Memory B cell (primary cell): ENCODE measurements at regions not wholly inside any gene's neighbourhood (a gene's known extent, or its start where the extent isn't known, plus 50 kb on each side); places are given as distances from the start of the nearest gene placed in this dataset.
"Not testable (repeated sequence)": the region's sequence is repeated elsewhere in the genome, so short reads cannot be mapped to it uniquely, and the experiment has no call there.

Experiments
- ATAC-seq: fragments of 150-1000 bp; cut with Tn5 transposase; 2 replicates; pipeline ENCODE4 v1.10.0; 2021; ENCODE audit warnings: low read depth, mild to moderate bottlenecking, moderate library complexity
- DNase-seq, 2 donors: peaks; one replicate each; pipeline ENCODE4 v3.0.0; 2022; ENCODE audit warnings: low spot score in 2 of 2
- H3K27ac Mint-ChIP-seq: one replicate; pipeline ENCODE4 v1.8.0; 2022; ENCODE audit warnings: mild to moderate bottlenecking, moderate library complexity, mixed read lengths
- H3K27me3 Mint-ChIP-seq: one replicate; pipeline ENCODE4 v1.8.0; 2022; ENCODE audit warnings: mixed read lengths
- H3K36me3 Mint-ChIP-seq: one replicate; pipeline ENCODE4 v1.8.0; 2022; ENCODE audit warnings: mild to moderate bottlenecking, mixed read lengths
- H3K4me1 Mint-ChIP-seq: one replicate; pipeline ENCODE4 v1.8.0; 2022; ENCODE audit warnings: mixed read lengths
- H3K4me3 Mint-ChIP-seq: one replicate; pipeline ENCODE4 v1.8.0; 2022; ENCODE audit warnings: mild to moderate bottlenecking, moderate library complexity, mixed read lengths
- H3K9me3 Mint-ChIP-seq: one replicate; pipeline ENCODE4 v1.8.0; 2022; ENCODE audit warnings: mixed read lengths

DNA sequence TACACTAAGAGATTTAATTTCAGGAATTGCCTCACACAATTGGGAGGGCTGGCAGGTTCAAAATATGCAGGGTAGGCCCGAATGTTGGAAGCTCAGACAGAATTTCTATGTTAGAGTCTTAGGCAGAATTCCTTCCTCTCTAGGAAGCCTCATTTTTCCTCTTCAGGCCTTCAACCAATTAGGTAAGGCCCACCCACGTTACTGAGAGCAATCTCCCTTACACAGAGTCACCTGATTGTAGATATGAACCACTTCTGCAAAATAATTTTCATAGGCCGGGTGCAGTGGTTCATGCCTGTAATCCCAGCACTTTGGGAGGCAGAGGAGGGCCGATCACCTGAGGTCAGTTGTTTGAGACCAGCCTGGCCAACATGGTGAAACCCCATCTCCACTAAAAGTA lies 50.2 kb upstream of the HIVEP1 start:
- Mint-ChIP-seq H3K4me1 (no peaks in the 10 kb centered on the region), H3K4me3 (no peak overlapping the region), H3K36me3 (no peaks in the 10 kb centered on the region), H3K9me3 (no peaks in the 10 kb centered on the region), H3K27ac (no peak overlapping the region), H3K27me3 (peaks cover 3% of the 10 kb centered on the region)
- DNase-seq, result no peak
- ATAC-seq, result no peak

DNA sequence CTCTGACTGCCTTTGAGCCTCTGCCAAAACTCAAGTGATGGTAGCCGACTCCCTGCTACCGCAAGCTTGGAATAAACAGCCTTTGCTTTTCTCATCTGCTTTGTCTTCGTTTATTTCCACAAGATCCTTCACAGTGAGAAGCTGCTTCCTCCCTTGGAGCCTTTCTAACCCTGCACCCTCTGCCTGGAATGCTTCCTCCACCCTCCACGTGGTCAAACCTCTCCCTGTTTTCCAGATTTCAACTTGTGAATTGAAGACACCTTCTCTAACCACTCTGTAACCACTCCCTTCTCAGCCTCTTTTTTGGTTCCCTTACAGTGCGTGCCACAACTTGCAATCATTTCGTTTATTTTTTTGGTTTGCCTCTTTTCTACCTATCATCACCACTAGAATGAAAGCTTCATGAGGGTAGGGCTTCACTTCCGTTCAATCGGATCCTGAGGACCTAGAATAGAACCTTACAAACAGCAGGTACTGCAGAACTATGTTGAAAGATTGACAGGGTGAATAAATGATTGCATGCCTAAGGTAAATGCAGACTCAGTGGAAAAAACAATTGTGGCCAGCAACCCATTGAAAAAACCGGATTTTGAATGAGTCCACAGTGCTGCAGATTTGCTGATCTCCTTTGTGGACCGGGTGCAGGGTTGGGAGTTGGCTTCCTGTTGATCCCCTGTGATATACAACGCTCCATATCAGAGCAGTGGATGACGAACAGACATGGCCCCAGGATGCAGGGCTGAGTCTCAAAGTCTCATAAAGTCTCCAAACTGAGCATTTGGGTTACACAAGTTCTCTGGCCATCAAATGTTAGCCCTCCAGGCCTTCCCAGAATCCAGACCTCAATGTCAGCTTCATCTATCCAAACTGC lies 51.0 kb upstream of the HIVEP1 start:
- Mint-ChIP-seq H3K4me1 (no peaks in the 10 kb centered on the region), H3K4me3 (no peak overlapping the region), H3K27ac (no peak overlapping the region), H3K9me3 (no peaks in the 10 kb centered on the region), H3K36me3 (no peaks in the 10 kb centered on the region), H3K27me3 (peaks cover 3% of the 10 kb centered on the region)
- DNase-seq, result no peak
- ATAC-seq, result no peak

DNA sequence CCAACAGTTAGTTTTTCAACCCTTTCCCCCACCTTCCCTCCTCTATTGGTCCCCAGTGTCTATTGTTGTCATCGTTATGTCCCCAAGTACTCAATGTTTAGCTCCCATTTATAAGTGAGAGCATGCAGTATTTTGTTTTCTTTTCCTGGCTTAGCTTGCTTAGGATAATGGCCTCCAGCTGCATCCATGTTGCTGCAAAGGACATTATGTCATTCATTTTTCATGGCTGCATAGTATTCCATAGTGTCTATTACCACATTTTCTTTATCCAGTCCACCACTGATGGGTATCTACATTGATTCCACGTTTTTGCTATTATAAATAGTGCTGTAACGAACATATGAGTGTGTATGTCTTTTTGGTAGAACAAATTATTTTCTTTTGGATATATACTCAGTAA lies 55.3 kb upstream of the HIVEP1 start:
- H3K4me3 Mint-ChIP-seq, result no peak overlapping the region
- ATAC-seq, result no peak
- DNase-seq, result no peak
- no peaks in the 10 kb centered on the region for H3K4me1 Mint-ChIP-seq
- H3K27me3 Mint-ChIP-seq, result peaks cover 5% of the 10 kb centered on the region
- H3K27ac Mint-ChIP-seq, result no peak overlapping the region
- no peaks in the 10 kb centered on the region for H3K36me3 Mint-ChIP-seq
- no peaks in the 10 kb centered on the region for H3K9me3 Mint-ChIP-seq

DNA sequence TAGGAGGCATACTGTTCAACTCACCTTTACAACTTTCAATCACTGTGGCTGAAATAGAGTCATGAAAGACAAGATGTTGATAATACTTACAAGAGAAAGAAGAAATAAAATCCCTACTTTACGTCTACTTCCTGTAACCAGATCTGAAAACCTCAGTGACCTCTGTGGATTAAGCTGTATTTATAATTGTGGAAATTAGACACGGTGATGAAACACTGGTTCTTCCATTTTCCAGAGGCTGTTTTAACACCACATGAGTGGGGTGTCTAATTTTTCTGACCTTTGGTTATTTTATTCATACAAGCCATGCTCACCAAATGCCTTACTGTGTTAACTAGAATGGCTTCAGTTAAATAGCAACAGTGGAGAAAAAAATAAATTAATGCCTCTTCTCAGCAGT lies 58.5 kb upstream of the HIVEP1 start:
- Mint-ChIP-seq H3K36me3 (no peaks in the 10 kb centered on the region), H3K4me3 (no peak overlapping the region), H3K27ac (no peak overlapping the region), H3K27me3 (peaks cover 2% of the 10 kb centered on the region), H3K4me1 (no peaks in the 10 kb centered on the region), H3K9me3 (peaks cover 2% of the 10 kb centered on the region)
- no peak for ATAC-seq
- no peak for DNase-seq

DNA sequence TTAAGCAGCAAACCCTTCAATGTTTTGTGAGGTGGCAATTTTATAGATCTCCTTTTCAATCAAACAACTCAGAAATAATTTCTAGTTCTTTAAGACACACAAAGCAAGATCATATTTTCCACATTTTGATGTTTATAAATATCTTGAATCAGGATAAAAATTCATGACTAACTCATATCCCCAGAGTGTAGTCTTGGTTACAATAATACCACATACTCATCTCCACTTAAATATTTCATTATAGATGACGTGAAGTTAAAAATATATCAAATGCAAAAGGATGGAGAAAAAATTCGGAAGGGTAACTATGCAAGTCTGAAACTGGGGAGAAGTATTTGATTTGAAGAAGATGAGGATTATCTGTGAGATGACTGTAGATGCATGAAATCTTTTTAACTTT lies 59.8 kb upstream of the HIVEP1 start:
- Mint-ChIP-seq H3K27me3 (peaks cover 2% of the 10 kb centered on the region), H3K36me3 (no peaks in the 10 kb centered on the region), H3K27ac (no peak overlapping the region), H3K4me3 (no peak overlapping the region), H3K9me3 (peaks cover 2% of the 10 kb centered on the region), H3K4me1 (no peaks in the 10 kb centered on the region)
- DNase-seq, result no peak
- no peak for ATAC-seq

DNA sequence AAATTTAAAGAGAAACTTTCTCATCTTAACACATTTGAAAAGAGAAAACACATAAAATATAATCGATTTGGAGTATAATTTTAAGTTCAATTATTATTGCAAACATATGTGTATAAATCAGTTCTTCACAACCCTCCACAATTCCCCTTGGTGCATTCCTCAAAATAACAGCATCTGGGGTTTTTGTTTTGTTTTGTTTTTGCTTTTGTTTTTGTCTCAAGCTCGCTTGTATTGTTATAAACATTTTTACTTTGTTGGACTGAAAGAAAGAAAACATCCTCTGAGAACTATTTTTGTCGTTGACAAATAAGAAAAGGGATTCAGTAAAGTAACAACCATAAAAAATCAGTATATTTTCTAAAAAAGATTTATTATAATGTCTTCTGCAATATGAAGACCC lies 60.2 kb upstream of the HIVEP1 start:
- Mint-ChIP-seq H3K27me3 (peaks cover 2% of the 10 kb centered on the region), H3K36me3 (no peaks in the 10 kb centered on the region), H3K9me3 (peaks cover 2% of the 10 kb centered on the region), H3K27ac (no peak overlapping the region), H3K4me1 (no peaks in the 10 kb centered on the region), H3K4me3 (no peak overlapping the region)
- DNase-seq, result no peak
- ATAC-seq, result no peak

DNA sequence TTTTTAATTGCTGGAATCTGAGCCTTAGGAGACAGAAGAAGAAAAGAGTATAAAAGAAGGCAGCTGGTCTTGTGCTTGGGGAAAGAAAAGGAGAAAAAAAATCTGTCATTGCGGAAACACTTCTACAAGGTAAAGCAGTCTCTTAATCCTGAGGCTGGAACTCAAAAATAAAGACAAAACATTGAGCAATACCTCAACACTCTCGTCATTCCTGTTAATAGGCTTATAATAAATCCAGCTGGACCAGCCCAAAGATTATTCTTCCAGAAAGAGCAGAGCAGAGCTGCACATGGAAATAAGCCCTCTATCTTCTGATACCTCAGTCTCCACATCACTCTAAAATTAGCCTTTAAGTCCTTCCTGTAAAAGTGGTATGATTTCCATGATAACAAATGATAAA lies 62.0 kb upstream of the HIVEP1 start:
- no peak overlapping the region for H3K4me3 Mint-ChIP-seq
- no peaks in the 10 kb centered on the region for H3K4me1 Mint-ChIP-seq
- no peak overlapping the region for H3K27ac Mint-ChIP-seq
- DNase-seq, result no peak
- peaks cover 2% of the 10 kb centered on the region for H3K9me3 Mint-ChIP-seq
- ATAC-seq, result no peak
- no peaks in the 10 kb centered on the region for H3K27me3 Mint-ChIP-seq
- no peaks in the 10 kb centered on the region for H3K36me3 Mint-ChIP-seq

DNA sequence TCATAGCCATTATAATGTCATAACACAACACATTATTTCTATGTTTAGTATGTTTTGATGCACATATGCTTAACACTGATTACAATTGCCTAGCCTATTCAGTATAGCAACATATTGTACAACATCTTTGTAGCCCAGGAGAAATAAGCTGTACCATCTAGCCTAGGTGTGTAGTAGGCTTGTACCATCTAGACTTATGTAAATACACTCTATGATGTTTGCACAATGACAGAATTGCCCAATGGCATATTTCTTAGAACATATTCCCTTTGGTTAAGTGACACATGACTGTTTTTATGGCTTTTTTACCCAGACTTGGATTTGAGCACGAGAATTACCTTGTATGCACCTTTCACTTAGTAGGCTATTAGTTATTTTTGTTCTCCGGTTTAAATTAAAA lies 64.5 kb upstream of the HIVEP1 start:
- DNase-seq, result no peak
- Mint-ChIP-seq H3K27ac (no peak overlapping the region), H3K36me3 (no peaks in the 10 kb centered on the region), H3K4me3 (no peak overlapping the region), H3K27me3 (peaks cover under 1% of the 10 kb centered on the region), H3K9me3 (peaks cover 2% of the 10 kb centered on the region), H3K4me1 (no peaks in the 10 kb centered on the region)
- ATAC-seq, result no peak

DNA sequence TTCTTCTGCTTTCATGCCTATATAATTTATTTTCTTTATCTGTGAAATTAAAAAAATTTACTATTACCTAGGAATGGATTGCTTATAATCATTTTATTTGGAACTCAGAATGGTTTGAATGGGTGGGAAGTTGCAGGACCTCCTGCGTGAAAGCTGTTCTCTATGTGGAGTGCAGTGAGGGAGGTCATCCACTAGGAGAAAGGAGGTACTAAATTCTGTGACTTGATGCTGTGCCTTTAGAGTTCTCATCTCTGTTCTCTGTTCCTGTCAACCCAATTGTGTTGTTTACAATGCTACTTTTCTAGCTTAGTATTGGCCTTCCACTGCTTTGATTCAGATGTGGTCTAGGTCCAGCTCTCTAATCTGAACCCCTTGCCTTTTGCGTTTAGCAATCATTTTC lies 65.0 kb upstream of the HIVEP1 start:
- Mint-ChIP-seq H3K27me3 (peaks cover 4% of the 10 kb centered on the region), H3K36me3 (no peaks in the 10 kb centered on the region), H3K9me3 (peaks cover 2% of the 10 kb centered on the region), H3K4me3 (no peak overlapping the region), H3K4me1 (no peaks in the 10 kb centered on the region), H3K27ac (no peak overlapping the region)
- DNase-seq, result no peak
- ATAC-seq, result peak; percentile 56

DNA sequence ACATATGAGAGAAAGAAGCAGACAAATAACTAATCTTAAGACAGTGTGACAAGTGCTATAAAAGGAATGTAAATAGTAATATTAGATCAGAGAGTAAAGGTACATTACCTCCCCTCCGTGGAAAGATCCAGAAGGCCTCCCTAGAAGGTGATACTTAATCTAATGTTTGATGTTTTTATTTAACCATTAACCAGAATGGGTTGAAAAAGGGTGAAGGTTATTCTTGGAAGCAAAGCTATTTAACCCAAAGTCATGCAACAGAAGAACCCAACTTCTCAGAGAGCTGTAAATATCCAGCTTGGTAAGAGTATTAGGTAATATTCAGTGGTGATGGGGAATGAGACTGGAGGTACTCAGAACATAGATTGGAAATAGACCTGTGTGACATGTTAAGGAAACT lies 68.0 kb upstream of the HIVEP1 start:
- ATAC-seq (no peak), DNase-seq (no peak)
- H3K36me3 Mint-ChIP-seq, result no peaks in the 10 kb centered on the region
- H3K27me3 Mint-ChIP-seq, result peaks cover 4% of the 10 kb centered on the region
- no peak overlapping the region for H3K4me3 Mint-ChIP-seq
- no peaks in the 10 kb centered on the region for H3K4me1 Mint-ChIP-seq
- no peaks in the 10 kb centered on the region for H3K9me3 Mint-ChIP-seq
- no peak overlapping the region for H3K27ac Mint-ChIP-seq

DNA sequence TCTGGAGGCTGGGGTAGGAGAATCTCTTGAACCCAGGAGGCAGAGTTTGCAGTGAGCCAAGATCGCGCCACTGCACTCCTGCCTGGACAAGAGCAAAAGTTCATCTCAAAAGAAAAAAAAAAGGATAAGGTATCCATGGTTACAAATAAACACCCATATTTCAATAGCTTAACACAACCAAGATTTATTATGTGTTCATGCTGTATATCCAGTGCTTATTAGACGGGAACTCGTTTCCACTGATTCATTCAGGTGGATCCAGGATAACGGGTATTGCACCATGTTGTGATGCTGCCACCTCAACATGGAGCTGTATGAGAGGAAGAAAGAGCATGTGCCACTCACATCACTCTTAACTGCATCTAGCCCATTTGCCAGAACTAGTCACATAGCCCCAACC lies 69.1 kb upstream of the HIVEP1 start:
- ATAC-seq, result no peak
- Mint-ChIP-seq H3K27ac (no peak overlapping the region), H3K4me3 (no peak overlapping the region), H3K36me3 (no peaks in the 10 kb centered on the region), H3K27me3 (peaks cover 4% of the 10 kb centered on the region), H3K4me1 (peaks cover 4% of the 10 kb centered on the region), H3K9me3 (no peaks in the 10 kb centered on the region)
- no peak for DNase-seq

DNA sequence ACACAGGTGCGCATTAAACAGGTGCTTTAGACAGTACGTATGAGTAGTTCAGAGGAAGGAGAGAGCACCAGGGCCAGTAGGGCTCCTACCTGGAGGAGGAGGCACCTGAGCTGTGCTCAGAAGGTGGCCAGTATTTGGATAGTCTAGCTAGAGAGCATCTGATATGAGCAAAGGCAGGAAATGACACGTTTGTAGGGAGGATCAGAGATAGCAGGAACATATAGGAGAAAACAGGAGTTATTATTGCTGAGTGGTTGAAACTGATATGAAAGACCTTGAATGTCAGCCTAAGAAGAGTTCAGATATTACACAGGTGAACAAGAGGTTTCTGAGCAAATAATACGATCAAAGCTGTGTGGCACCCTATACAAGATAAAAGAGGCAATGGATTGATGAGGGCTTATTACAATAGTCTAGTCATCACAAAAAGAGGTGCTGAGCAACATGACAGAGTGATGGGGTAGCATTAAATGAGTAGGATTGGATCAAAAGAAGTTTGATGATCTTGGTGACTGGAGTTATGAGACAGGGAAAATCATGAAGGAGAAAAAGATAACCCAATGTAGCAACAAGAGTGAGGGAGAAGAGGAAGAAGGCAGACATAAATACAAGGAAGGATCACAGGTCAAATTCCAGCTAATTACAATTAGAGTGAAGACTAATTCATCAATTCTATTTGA lies 69.8 kb upstream of the HIVEP1 start:
- no peak overlapping the region for H3K4me3 Mint-ChIP-seq
- no peak overlapping the region for H3K27ac Mint-ChIP-seq
- peaks cover 4% of the 10 kb centered on the region for H3K4me1 Mint-ChIP-seq
- no peak for DNase-seq
- no peaks in the 10 kb centered on the region for H3K9me3 Mint-ChIP-seq
- H3K27me3 Mint-ChIP-seq, result peaks cover 4% of the 10 kb centered on the region
- no peaks in the 10 kb centered on the region for H3K36me3 Mint-ChIP-seq
- ATAC-seq, result no peak

DNA sequence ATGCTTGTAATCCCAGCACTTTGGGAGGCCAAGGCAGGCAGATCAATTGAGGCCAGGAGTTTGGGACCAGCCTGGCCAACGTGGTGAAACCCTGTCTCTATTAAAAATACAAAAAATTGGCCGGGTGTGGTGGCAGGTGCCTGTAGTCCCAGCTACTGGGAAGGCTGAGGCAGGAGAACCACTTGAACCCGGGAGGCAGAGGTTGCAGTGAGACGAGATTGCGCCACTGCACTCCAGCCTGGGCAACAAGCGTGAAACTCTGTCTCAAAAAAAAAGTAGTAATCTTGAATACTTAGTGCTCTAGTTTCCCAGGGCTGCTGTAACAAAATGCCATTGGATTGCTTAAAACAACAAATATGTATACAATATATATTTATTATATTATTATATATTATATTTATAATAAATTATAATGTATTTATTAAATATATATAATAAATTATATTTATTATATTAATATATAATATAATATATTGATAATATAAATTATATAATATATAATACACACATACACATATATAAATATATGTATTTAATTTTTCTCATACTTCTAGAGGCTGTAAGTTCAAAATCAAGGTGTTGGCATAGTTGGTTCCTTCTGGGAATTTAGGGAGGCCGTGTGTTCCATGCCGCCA lies 71.5 kb upstream of the HIVEP1 start:
- H3K4me3 Mint-ChIP-seq, H3K9me3 Mint-ChIP-seq, H3K36me3 Mint-ChIP-seq, H3K4me1 Mint-ChIP-seq, H3K27me3 Mint-ChIP-seq, H3K27ac Mint-ChIP-seq, DNase-seq, ATAC-seq: not testable (repeated sequence)

DNA sequence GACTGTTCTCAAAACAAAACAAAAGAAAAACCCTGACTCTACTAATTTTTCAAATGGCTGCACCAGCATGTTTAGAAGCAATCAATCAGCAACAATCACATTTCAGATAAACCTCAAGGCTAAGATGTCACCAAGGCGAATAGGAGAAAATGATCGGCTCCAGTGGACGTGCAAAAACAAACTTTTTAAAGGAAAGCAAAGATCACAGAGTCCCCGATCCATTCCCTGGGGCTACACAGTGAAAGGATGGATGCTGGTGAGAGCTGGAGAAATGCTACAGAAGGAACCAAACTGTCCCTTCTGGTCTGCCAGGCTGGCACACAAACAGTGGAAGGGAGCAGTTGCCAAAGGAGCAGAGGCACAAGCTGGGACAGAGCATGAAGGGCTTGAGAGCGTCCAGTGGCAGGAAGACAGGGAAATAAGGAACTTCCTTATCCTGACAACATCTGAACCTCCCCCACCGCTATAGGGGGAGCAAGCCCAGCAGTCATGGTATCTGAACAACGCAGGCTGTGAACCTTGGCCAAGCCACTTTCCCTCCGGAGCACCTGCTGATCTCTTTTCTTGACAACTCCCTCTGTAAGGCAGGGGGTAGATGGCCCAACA lies 73.7 kb upstream of the HIVEP1 start:
- Mint-ChIP-seq H3K27ac (no peak overlapping the region), H3K9me3 (no peaks in the 10 kb centered on the region), H3K36me3 (no peaks in the 10 kb centered on the region), H3K4me1 (peaks cover 7% of the 10 kb centered on the region), H3K27me3 (peaks cover 4% of the 10 kb centered on the region), H3K4me3 (no peak overlapping the region)
- ATAC-seq (no peak), DNase-seq (no peak)
